Prostate gland (tissue), 2 donors: ENCODE measurements at regions not wholly inside any gene's neighbourhood (a gene's known extent, or its start where the extent isn't known, plus 50 kb on each side); places are given as distances from the start of the nearest gene placed in this dataset.

Experiments
- POLR2A ChIP-seq: fragments of 450-650 bp; IDR thresholded peaks from one replicate; pipeline ENCODE4 v1.6.1; 2016; ENCODE audit warnings: antibody characterized with exemption, mild to moderate bottlenecking
- TF ChIP-seq, protein P1 (sequence below), 4 experiments: fragments of 200-600 bp in 2 of 4; fragments of 450-650 bp in 2 of 4; sonication (generic) in 2 of 4; IDR thresholded peaks; 1 replicate in 3 of 4; 2 replicates in 1 of 4; pipeline ENCODE4 v1.5.1; 2016 to 2019; ENCODE audit warnings: antibody characterized with exemption in 4 of 4, mild to moderate bottlenecking in 2 of 4, moderate library complexity in 2 of 4

DNA sequence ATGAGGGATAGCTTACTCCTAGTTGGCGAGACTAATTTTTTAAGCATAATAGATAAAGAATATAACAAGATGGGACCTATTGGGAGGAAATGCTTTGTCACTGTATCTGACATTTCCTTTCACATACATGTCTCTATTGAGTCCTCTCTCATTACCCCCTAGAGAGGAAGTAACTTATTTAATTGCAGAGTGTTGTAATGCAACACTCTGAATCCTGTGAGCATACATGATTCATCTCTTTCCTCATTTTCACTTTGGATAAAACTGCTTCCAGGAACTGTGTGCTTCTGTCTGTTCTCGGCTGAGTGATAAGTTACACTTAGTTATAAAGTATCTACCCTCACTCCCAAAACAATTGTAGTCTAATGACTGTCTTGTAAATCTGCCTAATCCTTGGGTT, 266.1 kb upstream of the ANXA10 start:
- TF ChIP-seq, protein P1, sequence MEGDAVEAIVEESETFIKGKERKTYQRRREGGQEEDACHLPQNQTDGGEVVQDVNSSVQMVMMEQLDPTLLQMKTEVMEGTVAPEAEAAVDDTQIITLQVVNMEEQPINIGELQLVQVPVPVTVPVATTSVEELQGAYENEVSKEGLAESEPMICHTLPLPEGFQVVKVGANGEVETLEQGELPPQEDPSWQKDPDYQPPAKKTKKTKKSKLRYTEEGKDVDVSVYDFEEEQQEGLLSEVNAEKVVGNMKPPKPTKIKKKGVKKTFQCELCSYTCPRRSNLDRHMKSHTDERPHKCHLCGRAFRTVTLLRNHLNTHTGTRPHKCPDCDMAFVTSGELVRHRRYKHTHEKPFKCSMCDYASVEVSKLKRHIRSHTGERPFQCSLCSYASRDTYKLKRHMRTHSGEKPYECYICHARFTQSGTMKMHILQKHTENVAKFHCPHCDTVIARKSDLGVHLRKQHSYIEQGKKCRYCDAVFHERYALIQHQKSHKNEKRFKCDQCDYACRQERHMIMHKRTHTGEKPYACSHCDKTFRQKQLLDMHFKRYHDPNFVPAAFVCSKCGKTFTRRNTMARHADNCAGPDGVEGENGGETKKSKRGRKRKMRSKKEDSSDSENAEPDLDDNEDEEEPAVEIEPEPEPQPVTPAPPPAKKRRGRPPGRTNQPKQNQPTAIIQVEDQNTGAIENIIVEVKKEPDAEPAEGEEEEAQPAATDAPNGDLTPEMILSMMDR (IDR thresholded peaks at IDR 0.05): no peak
- no peak for TF ChIP-seq POLR2A
